DOHH2 (cell line): ENCODE measurements at regions not wholly inside any gene's neighbourhood (a gene's known extent, or its start where the extent isn't known, plus 50 kb on each side); places are given as distances from the start of the nearest gene placed in this dataset.

Source experiments
- H3F3A ChIP-seq: fragments of 200-600 bp; sonication (generic), shearing (Covaris generic); 2 replicates; pipeline ENCODE4 v1.6.0; 2016; ENCODE audit warnings: antibody characterized with exemption, mild to moderate bottlenecking; ENCODE audit not compliant: control insufficient read depth, insufficient read depth
- H3K27ac ChIP-seq: fragments of 200-600 bp; sonication (generic); 2 replicates; pipeline ENCODE4 v1.5.1; 2014; ENCODE audit warnings: low read depth, mild to moderate bottlenecking, low read length, moderate library complexity
- H3K27me3 ChIP-seq: fragments of 200-600 bp; sonication (generic); 2 replicates; pipeline ENCODE4 v1.6.1; 2014; ENCODE audit warnings: mild to moderate bottlenecking, low read length, mixed read lengths; ENCODE audit not compliant: control insufficient read depth
- H3K36me3 ChIP-seq: fragments of 200-600 bp; sonication (generic); 2 replicates; pipeline ENCODE4 v1.6.1; 2014; ENCODE audit warnings: mild to moderate bottlenecking, low read length, moderate library complexity, mixed read lengths; ENCODE audit not compliant: control insufficient read depth
- H3K4me1 ChIP-seq: fragments of 200-600 bp; sonication (generic); 2 replicates; pipeline ENCODE4 v1.6.1; 2014; ENCODE audit warnings: mild to moderate bottlenecking, low read length, mixed read lengths; ENCODE audit not compliant: control insufficient read depth
- H3K4me2 ChIP-seq: fragments of 200-600 bp; sonication (generic); 2 replicates; pipeline ENCODE4 v1.6.0; 2014; ENCODE audit warnings: mild to moderate bottlenecking, low read length, moderate library complexity
- H3K4me3 ChIP-seq: fragments of 200-600 bp; sonication (generic); 2 replicates; pipeline ENCODE4 v1.5.1; 2014; ENCODE audit warnings: mild to moderate bottlenecking, low read length, mixed read lengths
- H3K79me2 ChIP-seq: fragments of 200-600 bp; sonication (generic); 2 replicates; pipeline ENCODE4 v1.6.1; 2014; ENCODE audit warnings: mild to moderate bottlenecking, low read length, mixed read lengths; ENCODE audit not compliant: control insufficient read depth
- H3K9me2 ChIP-seq: fragments of 200-600 bp; sonication (generic); replicated peaks from 2 replicates; pipeline ENCODE4 v1.6.1; 2014; ENCODE audit warnings: mild to moderate bottlenecking, low read length, mixed read lengths; ENCODE audit not compliant: control insufficient read depth
- H3K9me3 ChIP-seq: fragments of 200-600 bp; sonication (generic); 2 replicates; pipeline ENCODE4 v1.6.1; 2014; ENCODE audit warnings: antibody characterized with exemption, low read length, mixed read lengths; ENCODE audit not compliant: control insufficient read depth, insufficient read depth
- H4K20me1 ChIP-seq: fragments of 200-600 bp; sonication (generic); 2 replicates; pipeline ENCODE4 v1.6.0; 2014; ENCODE audit warnings: low read depth, mild to moderate bottlenecking, antibody characterized with exemption, low read length, moderate library complexity; ENCODE audit not compliant: control insufficient read depth, insufficient read depth
- EZH2phosphoT487 ChIP-seq: fragments of 200-600 bp; sonication (generic); IDR thresholded peaks from 2 replicates; pipeline ENCODE4 v1.6.1; 2017; ENCODE audit warnings: borderline replicate concordance, mild to moderate bottlenecking, antibody characterized with exemption, low read length, moderate library complexity, mixed read lengths
- TF ChIP-seq, protein P1 (sequence below): fragments of 200-600 bp; sonication (generic); IDR thresholded peaks from one replicate; pipeline ENCODE4 v1.5.1; 2014; ENCODE audit warnings: antibody characterized with exemption, mild to moderate bottlenecking, low read depth, low read length; ENCODE audit not compliant: poor library complexity, severe bottlenecking

DNA sequence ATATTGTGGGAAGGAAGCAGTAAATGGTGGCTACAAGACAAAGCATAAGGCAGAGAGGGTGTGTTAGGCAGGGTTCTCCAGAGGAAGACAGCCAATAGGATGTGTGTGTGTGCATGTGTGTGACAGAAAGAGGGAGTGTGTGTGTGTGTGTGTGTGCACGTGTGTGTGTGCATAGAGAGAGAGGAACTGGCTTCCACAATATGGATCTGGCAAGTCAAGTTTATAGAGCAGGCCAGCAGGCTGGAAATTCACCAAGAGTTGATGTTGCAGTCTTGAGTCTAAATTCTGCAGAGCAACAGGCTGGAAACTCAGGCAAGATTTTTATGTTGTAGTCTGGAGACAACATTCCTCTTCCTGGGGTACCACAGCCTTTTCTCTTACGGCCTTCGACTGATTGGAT, 374.0 kb downstream of the TNS3 start:
- peaks cover 35% of the 10 kb centered on the region for H3K27me3 ChIP-seq
- H3K36me3 ChIP-seq, result no peaks in the 10 kb centered on the region
- H3K9me2 ChIP-seq, result no peaks in the 10 kb centered on the region
- no peaks in the 10 kb centered on the region for H4K20me1 ChIP-seq
- H3K4me1 ChIP-seq, result no peaks in the 10 kb centered on the region
- no peaks in the 10 kb centered on the region for H3F3A ChIP-seq
- no peak overlapping the region for H3K4me3 ChIP-seq
- H3K9me3 ChIP-seq, result no peaks in the 10 kb centered on the region
- TF ChIP-seq, protein P1, sequence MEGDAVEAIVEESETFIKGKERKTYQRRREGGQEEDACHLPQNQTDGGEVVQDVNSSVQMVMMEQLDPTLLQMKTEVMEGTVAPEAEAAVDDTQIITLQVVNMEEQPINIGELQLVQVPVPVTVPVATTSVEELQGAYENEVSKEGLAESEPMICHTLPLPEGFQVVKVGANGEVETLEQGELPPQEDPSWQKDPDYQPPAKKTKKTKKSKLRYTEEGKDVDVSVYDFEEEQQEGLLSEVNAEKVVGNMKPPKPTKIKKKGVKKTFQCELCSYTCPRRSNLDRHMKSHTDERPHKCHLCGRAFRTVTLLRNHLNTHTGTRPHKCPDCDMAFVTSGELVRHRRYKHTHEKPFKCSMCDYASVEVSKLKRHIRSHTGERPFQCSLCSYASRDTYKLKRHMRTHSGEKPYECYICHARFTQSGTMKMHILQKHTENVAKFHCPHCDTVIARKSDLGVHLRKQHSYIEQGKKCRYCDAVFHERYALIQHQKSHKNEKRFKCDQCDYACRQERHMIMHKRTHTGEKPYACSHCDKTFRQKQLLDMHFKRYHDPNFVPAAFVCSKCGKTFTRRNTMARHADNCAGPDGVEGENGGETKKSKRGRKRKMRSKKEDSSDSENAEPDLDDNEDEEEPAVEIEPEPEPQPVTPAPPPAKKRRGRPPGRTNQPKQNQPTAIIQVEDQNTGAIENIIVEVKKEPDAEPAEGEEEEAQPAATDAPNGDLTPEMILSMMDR, result no peak
- TF ChIP-seq EZH2phosphoT487, result no peak
- H3K79me2 ChIP-seq, result no peaks in the 10 kb centered on the region
- no peak overlapping the region for H3K4me2 ChIP-seq
- H3K27ac ChIP-seq, result no peak overlapping the region

DNA sequence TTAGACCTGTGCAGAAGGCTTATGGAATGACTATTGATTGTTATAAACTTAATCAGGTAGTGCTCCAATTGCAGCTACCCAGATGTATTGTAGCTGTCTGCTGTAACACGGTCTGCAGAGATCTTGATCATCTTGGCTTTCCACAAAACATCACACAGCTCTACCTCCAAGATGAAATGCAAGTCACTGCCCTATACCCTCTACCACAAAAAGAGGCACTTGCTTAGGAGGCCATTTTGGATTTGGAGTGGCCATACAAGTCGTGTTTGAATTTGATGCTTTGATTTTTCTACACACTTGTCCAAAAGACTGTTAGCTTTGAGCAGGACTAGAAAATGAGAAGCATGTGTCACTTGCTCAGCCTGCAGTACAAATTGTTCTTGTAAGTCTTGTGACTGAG, 377.2 kb downstream of the TNS3 start:
- Histone ChIP-seq H3F3A (no peaks in the 10 kb centered on the region), H3K4me3 (no peak overlapping the region), H3K36me3 (no peaks in the 10 kb centered on the region), H3K9me2 (no peaks in the 10 kb centered on the region), H3K9me3 (no peaks in the 10 kb centered on the region), H3K4me1 (no peaks in the 10 kb centered on the region), H3K4me2 (no peak overlapping the region), H3K79me2 (no peaks in the 10 kb centered on the region), H3K27me3 (peaks cover 21% of the 10 kb centered on the region; the same call in 1 of the 2 replicates), H4K20me1 (no peaks in the 10 kb centered on the region), H3K27ac (no peak overlapping the region)
- no peak for TF ChIP-seq EZH2phosphoT487
- TF ChIP-seq, protein P1, result no peak

DNA sequence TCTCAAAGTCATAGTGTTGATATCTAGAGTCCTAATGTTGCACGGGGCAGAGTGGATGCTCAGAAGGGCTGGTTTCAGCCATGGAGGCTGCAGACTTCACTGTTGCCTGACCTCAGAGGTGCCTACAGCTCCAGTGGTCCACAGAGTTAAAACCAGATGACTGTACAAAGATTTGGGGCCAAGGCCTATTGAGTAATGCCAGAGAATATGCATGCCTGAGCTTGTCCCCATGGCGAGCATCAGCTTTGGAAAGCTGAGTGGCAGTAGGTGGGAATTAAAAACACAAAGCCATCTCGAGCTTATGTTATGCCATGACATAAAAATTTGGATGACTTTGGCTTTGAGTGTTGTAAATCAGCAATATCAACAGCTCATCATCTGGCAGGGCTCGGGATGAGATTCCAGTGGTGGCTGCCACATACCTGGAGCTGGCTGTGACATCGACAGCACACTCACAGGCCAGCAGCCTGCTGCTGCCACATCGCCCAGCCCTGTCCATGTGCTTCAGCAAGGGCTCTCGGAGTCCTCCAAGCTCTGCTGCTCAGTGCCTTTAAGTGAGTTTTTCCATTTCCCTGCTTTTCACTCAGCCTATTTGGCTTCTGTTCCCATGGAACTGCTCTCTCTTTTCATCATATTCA, 379.6 kb downstream of the TNS3 start:
- Histone ChIP-seq H3K79me2 (no peaks in the 10 kb centered on the region), H4K20me1 (no peaks in the 10 kb centered on the region), H3K4me1 (no peaks in the 10 kb centered on the region), H3F3A (no peaks in the 10 kb centered on the region), H3K4me2 (no peak overlapping the region), H3K27me3 (peaks cover 21% of the 10 kb centered on the region; the same call in 1 of the 2 replicates), H3K4me3 (no peak overlapping the region), H3K27ac (no peak overlapping the region), H3K9me3 (no peaks in the 10 kb centered on the region), H3K36me3 (no peaks in the 10 kb centered on the region), H3K9me2 (no peaks in the 10 kb centered on the region)
- TF ChIP-seq, protein P1, result no peak
- no peak for TF ChIP-seq EZH2phosphoT487
